HG03139 (cell line): ENCODE measurements at regions not wholly inside any gene's neighbourhood (a gene's known extent, or its start where the extent isn't known, plus 50 kb on each side); places are given as distances from the start of the nearest gene placed in this dataset.
"Not testable (repeated sequence)": the region's sequence is repeated elsewhere in the genome, so short reads cannot be mapped to it uniquely, and the experiment has no call there.

Source experiments
- ATAC-seq: cut with Tn5 transposase; IDR thresholded peaks from one replicate; pipeline ENCODE4 v1.9.1; 2021; ENCODE audit not compliant: unreplicated experiment

DNA sequence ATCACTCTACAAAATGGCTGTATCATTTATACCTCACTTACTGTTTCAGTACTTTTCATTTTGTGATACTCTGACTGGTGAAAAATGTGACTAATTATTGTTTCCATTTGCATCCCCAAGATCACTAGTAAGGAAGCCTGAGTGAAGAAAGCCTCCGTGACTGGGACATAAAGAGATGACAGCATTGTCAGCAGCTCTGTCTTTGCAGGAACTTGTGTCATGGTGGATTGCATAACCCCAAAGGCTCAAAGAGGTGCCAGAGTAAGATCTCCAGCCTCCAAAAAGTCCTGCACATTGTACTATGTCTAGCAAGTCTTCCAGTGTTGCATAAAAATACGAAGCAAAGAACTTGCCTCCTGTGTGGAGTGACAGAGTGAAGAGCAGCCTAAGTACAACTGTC is 187.5 kb upstream of the CRIM1 start:
- no peak for ATAC-seq

- ATAC-seq = peak; percentile 54
Observed at GRCh38 chr2:36165132-36165531, 190.4 kb upstream of the CRIM1 start.

DNA sequence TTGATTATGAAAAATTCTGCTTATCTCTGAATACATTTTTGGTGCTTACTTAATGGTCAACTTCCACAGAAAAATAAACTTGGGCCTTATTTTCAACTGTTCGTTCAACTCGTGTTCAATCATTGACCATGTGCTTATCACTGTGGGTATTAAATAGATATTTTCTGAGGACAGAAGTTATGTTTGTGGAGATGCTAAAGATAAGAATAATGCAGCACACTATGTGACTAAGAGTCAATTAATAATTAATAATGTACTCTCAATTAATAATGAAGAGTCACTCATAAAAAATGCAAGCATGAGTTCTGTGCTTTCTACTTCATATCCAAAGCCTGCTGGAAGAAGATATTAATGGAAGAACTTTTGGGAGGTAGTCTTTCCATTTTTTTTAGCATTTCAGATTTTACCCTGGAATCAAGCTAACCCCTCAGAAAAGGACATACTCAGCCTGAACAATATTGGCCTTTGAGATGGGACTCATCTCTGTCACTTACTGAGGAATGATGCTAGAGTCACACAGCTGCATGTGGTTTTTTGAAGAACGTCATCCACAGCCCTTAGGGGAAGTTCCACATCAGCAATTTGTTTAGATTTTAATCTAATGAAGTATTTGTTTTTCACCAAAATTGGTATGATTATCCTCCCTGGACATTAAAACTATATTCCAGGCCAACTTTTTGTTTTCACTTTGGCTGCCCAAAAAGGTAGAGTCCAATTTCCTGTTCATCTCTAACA is 191.9 kb upstream of the CRIM1 start:
- peak; percentile 73 for ATAC-seq

- ATAC-seq = not testable (repeated sequence)
Observed at GRCh38 chr2:36157093-36157492, 198.5 kb upstream of the CRIM1 start.

- ATAC-seq = peak; percentile 86
Observed at GRCh38 chr2:36147670-36148390, 207.7 kb upstream of the CRIM1 start.

DNA sequence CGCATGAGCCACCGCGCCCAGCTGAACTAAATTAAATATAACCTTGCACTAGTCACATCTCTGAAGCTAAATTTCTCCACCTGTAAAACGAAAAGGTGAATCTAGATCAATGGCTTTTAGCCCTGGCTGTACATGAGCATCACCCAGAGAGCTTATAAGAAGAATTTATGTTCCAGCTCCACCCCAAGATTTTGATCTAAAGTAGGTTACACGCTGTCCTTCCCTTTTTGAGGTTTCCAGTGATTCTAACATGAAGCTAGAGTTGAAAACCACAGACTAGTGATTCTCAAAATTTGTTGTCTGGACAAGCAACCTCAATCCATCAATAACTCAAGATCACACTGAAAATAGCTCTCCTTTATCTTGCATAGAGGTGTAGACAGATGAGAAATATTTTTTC is 208.8 kb upstream of the CRIM1 start:
- no peak for ATAC-seq

DNA sequence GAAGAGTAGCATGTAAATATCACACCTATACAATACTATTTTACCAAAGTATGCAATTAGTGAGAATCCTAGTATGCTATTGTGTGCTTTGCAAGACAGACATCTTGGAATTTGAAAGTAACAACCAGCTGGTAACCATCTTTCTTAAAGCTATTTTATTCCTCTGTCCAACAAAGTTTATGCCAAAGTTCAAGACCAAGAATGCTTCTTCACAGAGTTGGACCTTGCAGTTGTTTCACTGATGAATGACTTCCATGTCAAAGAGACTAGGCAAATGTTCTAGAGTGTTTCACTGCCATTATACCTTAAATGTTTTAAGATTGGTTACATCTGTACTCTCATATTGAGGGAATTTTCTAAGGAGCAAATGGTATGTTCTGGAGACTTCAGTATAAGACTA is 215.2 kb upstream of the CRIM1 start:
- no peak for ATAC-seq

GRCh38 chr2:36137612-36138011 is 218.0 kb upstream of the CRIM1 start:
- ATAC-seq = no peak

DNA sequence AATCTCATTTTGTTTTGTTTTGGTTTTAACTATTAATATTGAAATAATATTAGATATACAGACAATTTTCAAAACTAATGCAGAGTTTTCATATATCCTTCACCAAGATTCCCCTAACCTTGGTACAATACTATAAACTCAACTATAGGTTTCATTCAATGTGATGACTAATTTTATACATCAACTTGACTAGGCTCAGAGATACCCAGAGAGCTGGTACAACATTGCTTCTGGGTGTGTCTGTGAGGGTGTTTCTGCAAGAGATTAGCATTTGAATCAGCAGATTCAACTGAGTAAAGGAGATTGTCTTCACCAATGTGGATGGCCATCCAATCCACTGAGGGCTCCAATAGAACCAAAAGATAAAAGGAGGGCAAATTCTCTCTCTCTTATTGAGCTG is 221.3 kb upstream of the CRIM1 start:
- ATAC-seq = no peak

DNA sequence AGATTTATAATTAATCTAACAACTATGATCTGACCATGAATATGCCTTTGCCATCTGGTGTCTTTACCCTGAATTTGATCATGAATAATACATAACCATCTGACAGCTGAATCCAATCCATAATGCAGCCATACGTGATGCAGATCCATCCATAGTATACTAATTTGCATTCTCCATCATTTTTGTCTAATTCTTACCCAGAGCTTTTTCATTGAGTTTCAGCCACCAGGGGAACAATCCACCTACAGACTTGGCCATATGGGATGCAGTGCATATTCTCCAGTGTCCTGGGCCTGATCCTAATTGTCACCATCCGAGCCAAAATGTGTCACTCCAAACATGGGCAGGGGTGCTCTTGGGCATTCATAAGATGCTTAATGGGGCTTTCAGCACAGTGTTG is 227.2 kb upstream of the CRIM1 start:
- ATAC-seq = no peak

DNA sequence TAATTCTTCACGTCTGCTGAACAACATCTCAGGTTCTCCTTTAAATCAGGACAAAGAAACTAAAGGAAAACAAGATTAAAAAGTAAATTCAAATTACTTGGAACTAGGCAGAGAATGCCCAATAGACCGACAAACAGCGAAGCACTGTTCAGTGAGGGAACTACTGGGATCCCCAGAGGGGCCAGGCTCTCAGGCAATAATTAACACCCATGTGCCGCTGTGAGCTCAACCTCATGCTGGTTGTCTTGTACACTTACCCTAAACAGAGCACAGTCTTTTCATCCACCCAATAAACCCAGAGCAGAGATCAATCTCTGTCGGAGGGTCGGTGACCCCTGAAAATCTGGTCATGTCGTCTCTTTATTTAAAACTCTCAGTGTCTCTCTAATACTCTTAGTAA is 229.9 kb upstream of the CRIM1 start:
- ATAC-seq = no peak

DNA sequence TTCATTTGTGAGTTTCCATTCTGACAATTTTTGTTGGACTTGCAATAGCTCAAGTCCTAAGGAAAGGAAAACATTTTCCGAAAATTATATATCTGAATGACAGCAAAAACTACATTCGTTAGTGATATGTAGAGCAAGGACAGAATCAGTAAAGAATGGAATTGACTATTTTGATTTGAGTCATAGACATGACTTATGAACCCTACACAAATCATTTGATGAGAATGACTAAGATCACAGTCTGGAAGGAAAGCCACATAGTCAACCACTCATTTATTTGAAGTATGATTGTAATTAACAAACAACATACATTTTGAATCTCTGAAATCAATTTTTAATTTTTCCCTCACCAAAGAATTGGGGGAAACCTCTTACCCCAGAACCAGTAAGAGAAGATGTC is 231.6 kb upstream of the CRIM1 start:
- no peak for ATAC-seq

GRCh38 chr2:36097022-36097421 is 258.6 kb upstream of the CRIM1 start:
- no peak for ATAC-seq

- ATAC-seq = not testable (repeated sequence)
Observed at GRCh38 chr2:36091844-36092741, 263.5 kb upstream of the CRIM1 start.

DNA sequence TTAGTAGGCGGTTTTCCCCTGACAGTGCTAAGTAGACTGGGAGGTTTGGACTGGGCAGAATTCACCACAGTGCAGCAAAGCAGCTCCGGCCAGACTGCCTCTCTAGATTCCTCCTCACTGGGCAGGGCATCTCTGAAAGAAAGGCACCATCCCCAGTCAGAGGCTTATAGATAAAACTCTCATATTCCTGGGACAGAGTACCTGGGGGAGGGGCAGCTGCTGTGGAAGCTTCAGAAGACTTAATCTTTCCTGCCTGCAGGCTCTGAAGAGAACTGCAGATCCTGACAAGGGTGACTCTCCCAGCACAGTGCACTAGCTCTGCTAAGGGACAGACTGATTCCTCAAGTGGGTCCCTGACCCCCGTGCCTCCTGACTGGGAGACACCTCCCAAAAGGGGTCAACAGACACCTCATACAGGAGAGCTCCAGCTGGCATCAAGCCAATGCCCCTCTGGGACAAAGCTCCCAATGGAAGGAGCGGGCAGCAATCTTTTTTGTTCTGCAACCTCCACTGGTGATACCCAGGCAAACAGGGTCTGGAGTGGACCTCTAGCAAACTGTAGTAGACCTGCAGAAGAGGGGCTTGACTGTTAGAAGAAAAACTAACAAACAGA is 266.8 kb upstream of the CRIM1 start:
- no peak for ATAC-seq

- no peak for ATAC-seq
Observed at GRCh38 chr2:36087344-36087743, 268.2 kb upstream of the CRIM1 start.

- no peak for ATAC-seq
Observed at GRCh38 chr2:36079793-36080192, 275.8 kb upstream of the CRIM1 start.

DNA sequence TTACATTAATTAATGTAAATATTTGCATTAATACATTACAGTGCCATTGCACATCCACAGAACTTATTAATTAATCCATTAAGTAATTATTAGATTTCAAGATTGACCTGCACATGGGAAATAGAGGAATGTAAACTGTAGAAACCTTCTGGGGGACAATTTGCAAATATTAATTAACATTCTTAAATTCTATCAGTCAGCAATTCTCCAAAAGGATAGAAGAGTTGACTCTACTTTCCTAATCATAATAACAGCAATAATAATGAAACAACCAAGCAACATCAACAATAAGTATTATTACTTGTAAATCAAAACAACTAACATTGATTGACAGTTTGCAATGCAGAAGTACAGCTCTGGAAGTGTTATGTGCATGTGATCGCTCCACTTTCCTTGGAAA is 281.6 kb upstream of the CRIM1 start:
- ATAC-seq = no peak

GRCh38 chr2:36071698-36072097 is 283.9 kb upstream of the CRIM1 start:
- ATAC-seq = no peak

- no peak for ATAC-seq
Observed at GRCh38 chr2:36069074-36069473, 286.5 kb upstream of the CRIM1 start.

DNA sequence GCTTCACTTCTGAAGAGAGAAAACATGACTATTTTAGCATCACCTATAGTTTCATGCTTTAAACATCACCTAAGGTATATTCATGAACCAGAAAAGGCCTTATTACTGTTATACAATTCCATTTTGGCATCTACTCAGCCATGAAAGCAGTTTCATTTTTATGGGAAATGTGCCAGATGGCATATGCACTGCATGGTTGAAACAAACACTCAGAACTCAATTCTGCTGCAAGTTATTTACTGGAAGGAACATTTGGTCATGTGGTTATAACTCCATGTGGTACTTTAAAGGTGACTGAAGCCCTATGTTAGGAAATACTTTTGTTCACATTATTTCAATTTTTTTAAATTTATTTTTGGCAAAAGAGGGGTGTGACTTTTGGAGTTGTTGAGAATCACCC is 287.5 kb upstream of the CRIM1 start:
- no peak for ATAC-seq
